Omental fat pad (tissue), 3 donors: ENCODE measurements at regions not wholly inside any gene's neighbourhood (a gene's known extent, or its start where the extent isn't known, plus 50 kb on each side); places are given as distances from the start of the nearest gene placed in this dataset.

Experiments
- ATAC-seq: fragments of 150-250 bp; one replicate; pipeline ENCODE4 v1.9.1; 2016; ENCODE audit warnings: mild to moderate bottlenecking, moderate library complexity; ENCODE audit not compliant: low FRiP score
- DNase-seq: peaks from one replicate; pipeline ENCODE4 v3.0.0-alpha.2; 2019; ENCODE audit warnings: low spot score
- CTCF ChIP-seq, 3 donors: fragments of 450-650 bp; IDR thresholded peaks; one replicate each; pipeline ENCODE4 v1.5.1; 2016 to 2017; ENCODE audit warnings: antibody characterized with exemption in 3 of 3, mild to moderate bottlenecking in 3 of 3, moderate library complexity in 2 of 3

- no peak for TF ChIP-seq CTCF (IDR thresholded peaks at IDR 0.05)
- ATAC-seq (peak; percentile 27), DNase-seq (no peak)
These were observed 164.7 kb downstream of the ABCA8 start for GRCh38 chr17:68790492-68790891.

DNA sequence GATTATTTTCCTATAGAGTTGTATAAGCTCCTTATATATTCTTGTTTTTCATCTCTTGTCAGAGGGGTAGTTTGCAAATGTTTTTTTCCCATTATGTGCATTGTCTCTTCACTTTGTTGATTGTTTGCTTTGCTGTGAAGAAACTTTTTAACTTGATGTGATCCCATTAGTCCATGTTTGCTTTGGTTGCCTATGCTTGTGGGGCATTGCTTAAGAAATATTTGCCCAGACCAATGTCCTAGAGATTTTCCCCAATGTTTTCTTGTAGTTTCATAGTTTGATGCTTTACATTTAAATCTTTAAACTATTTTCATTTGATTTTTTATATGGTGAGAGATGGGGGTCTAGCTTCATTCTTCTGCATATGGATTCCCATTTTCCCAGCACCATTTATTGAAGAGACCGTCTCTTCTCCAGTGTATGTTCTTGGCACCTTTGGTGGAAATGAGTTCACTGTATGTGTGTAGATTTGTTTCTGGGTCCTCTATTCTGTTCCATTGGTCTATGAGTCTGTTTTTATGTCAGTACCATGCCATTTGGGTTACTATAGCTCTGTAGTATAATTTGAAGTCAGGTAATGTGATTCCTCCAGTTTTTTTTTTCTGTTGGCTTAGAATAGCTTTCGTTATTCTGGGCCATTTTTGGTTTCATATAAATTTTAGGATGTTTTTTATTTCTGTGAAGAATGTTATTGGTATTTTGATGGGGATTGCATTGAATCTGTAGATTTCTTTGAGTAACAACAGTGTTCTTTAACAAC lies 165.8 kb downstream of the ABCA8 start:
- TF ChIP-seq CTCF (IDR thresholded peaks at IDR 0.05) = no peak
- no peak for ATAC-seq
- DNase-seq = no peak

GRCh38 chr17:68785565-68786486 lies 169.4 kb downstream of the ABCA8 start:
- no peak for DNase-seq
- TF ChIP-seq CTCF (IDR thresholded peaks at IDR 0.05) = no peak
- ATAC-seq = no peak

GRCh38 chr17:68784431-68784830 lies 170.8 kb downstream of the ABCA8 start:
- TF ChIP-seq CTCF (IDR thresholded peaks at IDR 0.05) = no peak
- no peak for ATAC-seq
- no peak for DNase-seq

DNA sequence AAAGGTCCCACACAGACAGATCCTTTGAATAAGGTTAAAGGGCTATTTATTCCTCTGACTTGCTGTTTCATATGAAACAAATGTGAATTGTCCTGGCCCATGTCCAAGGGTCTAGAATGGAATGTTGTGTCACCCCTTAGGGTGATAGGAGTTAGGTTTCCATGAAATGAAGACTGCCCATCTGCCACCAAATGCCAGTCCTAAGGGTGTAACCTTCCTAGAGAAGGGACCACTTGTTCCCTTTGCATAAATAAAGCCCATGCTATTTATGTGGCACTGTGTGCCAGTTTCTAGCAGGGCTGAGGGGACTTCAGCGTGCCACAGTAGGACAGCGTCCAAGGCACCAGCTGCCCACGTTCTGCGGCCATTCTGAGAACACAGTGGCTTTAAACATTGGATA lies 171.3 kb downstream of the ABCA8 start:
- TF ChIP-seq CTCF (IDR thresholded peaks at IDR 0.05) = no peak
- ATAC-seq (no peak), DNase-seq (no peak)

DNA sequence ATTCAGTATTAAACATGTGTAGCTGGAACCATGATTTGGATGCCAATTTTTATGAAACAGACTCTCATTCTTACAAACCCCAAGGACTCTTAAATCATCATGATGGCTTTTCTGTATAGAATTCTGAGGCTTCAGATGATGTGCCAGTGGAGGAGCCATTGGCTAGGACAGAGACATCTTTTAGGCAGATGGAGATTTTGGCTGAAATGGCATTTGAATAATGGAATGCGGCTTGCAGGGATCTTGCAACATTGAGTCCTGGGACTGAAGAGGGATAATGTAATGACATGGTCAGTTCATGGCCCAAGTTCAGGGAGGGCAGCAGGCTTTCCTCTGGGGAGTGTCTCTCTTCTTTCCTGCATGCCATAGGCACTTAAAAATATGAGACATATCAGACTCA lies 172.4 kb downstream of the ABCA8 start:
- TF ChIP-seq CTCF (IDR thresholded peaks at IDR 0.05) = no peak
- no peak for ATAC-seq
- DNase-seq = no peak
